SK-N-SH (cell line): ENCODE measurements at regions not wholly inside any gene's neighbourhood (a gene's known extent, or its start where the extent isn't known, plus 50 kb on each side); places are given as distances from the start of the nearest gene placed in this dataset.

Experiments
- CTCF ChIA-PET: fragments of 300-600, 350-600 bp; formaldehyde crosslinking; extraction: SDS; loops from one replicate; lab custom pipeline; 2021; lab: Yijun Ruan, JAX
- POLR2A ChIA-PET: fragments of 350-600 bp; sonication (Branson Sonifier 250); formaldehyde crosslinking; extraction: SDS; loops from one replicate; lab custom pipeline; 2020; ENCODE audit warnings: antibody characterized with exemption, inconsistent platforms; lab: Yijun Ruan, JAX
- DNase-seq: peaks from one replicate; pipeline ENCODE4 v3.0.0; 2012
- H2AFZ ChIP-seq: fragments of 200-600 bp; sonication (generic); 2 replicates; pipeline ENCODE4 v1.8.1; 2016; ENCODE audit warnings: antibody characterized with exemption, mild to moderate bottlenecking, low read depth
- H3F3A ChIP-seq: fragments of 200-600 bp; sonication (generic); replicated peaks from 2 replicates; pipeline ENCODE3; 2016; ENCODE audit warnings: antibody characterized with exemption, mild to moderate bottlenecking; ENCODE audit not compliant: insufficient read depth
- H3K27ac ChIP-seq, 2 experiments: fragments of 200-500 bp in 1 of 2; fragments of 200-600 bp in 1 of 2; sonication (Bioruptor generic) in 1 of 2; sonication (generic), shearing (Covaris generic) in 1 of 2; 2 replicates each; pipeline versions ENCODE4 v1.5.1 to v1.6.1; 2014 to 2016; ENCODE audit warnings: low read depth in 2 of 2, inconsistent platforms in 1 of 2, low read length in 1 of 2, mild to moderate bottlenecking in 1 of 2, mixed read lengths in 1 of 2
- H3K27me3 ChIP-seq: fragments of 200-600 bp; sonication (generic), shearing (Covaris generic); 2 replicates; pipeline ENCODE4 v1.6.1; 2016; ENCODE audit warnings: mixed run types; ENCODE audit not compliant: insufficient read depth
- H3K36me3 ChIP-seq, 2 experiments: fragments of 200-500 bp in 1 of 2; fragments of 200-600 bp in 1 of 2; sonication (Bioruptor generic) in 1 of 2; sonication (generic) in 1 of 2; replicated peaks in 1 of 2; 2 replicates each; pipeline versions ENCODE3 to v1.5.1; 2014 to 2016; ENCODE audit warnings: low read length in 1 of 2, mild to moderate bottlenecking in 1 of 2; ENCODE audit not compliant: insufficient read depth in 2 of 2, control insufficient read depth in 1 of 2
- H3K4me1 ChIP-seq, 2 experiments: fragments of 200-500 bp in 1 of 2; fragments of 200-600 bp in 1 of 2; sonication (Bioruptor generic) in 1 of 2; sonication (generic), shearing (Covaris generic) in 1 of 2; 2 replicates each; pipeline versions ENCODE4 v1.5.1 to v1.6.1; 2014 to 2016; ENCODE audit warnings: low read depth in 1 of 2, low read length in 1 of 2, mixed run types in 1 of 2; ENCODE audit not compliant: insufficient read depth in 2 of 2, control insufficient read depth in 1 of 2
- H3K4me2 ChIP-seq: fragments of 200-600 bp; sonication (generic), shearing (Covaris generic); 2 replicates; pipeline ENCODE4 v1.6.1; 2017; ENCODE audit warnings: mixed run types
- H3K4me3 ChIP-seq, 2 experiments: fragments of 200-500 bp in 1 of 2; fragments of 200-600 bp in 1 of 2; sonication (Bioruptor generic) in 1 of 2; sonication (generic), shearing (Covaris generic) in 1 of 2; 2 replicates each; pipeline versions ENCODE4 v1.5.1 to v1.8.1; 2014 to 2016; ENCODE audit warnings: low read depth in 2 of 2, inconsistent platforms in 1 of 2, low read length in 1 of 2, mild to moderate bottlenecking in 1 of 2, mixed read lengths in 1 of 2, moderate library complexity in 1 of 2
- H3K79me2 ChIP-seq: fragments of 200-600 bp; sonication (generic); 2 replicates; pipeline ENCODE4 v1.8.1; 2017; ENCODE audit warnings: mild to moderate bottlenecking; ENCODE audit not compliant: insufficient read depth
- H3K9ac ChIP-seq: fragments of 200-600 bp; sonication (generic); 2 replicates; pipeline ENCODE4 v1.6.1; 2017; ENCODE audit warnings: mixed run types
- H3K9me2 ChIP-seq: fragments of 200-600 bp; sonication (generic); 2 replicates; pipeline ENCODE4 v1.6.1; 2017; ENCODE audit warnings: mixed run types
- H3K9me3 ChIP-seq: fragments of 200-600 bp; sonication (generic); 2 replicates; pipeline ENCODE4 v1.6.1; 2017; ENCODE audit warnings: mixed run types, mild to moderate bottlenecking, moderate library complexity
- H4K20me1 ChIP-seq: fragments of 200-600 bp; sonication (generic); 2 replicates; pipeline ENCODE4 v1.6.1; 2017; ENCODE audit warnings: mild to moderate bottlenecking, mixed run types; ENCODE audit not compliant: insufficient read depth
- CHD2 ChIP-seq: fragments of 150-350 bp; IDR thresholded peaks from 2 replicates; pipeline ENCODE4 v1.6.1; 2018; ENCODE audit warnings: low read length; ENCODE audit not compliant: partially characterized antibody
- CTCF ChIP-seq: fragments of 200-600 bp; sonication (generic); IDR thresholded peaks from 2 replicates; pipeline ENCODE4 v1.6.1; 2017; ENCODE audit warnings: antibody characterized with exemption, mild to moderate bottlenecking, moderate library complexity
- FOSL2 ChIP-seq: IDR thresholded peaks from 2 replicates; pipeline ENCODE4 v1.4.0; 2012; ENCODE audit warnings: low read depth, mild to moderate bottlenecking, moderate library complexity, borderline replicate concordance
- FOXJ3 ChIP-seq: sonication (generic); formaldehyde crosslinking; IDR thresholded peaks from 2 replicates; pipeline ENCODE4 v1.5.1; 2020; ENCODE audit warnings: mild to moderate bottlenecking, missing genetic modification reagents
- FOXM1 ChIP-seq: IDR thresholded peaks from 2 replicates; pipeline ENCODE4 v1.4.0; 2012; ENCODE audit warnings: low read depth, mild to moderate bottlenecking
- GABPA ChIP-seq: IDR thresholded peaks from 2 replicates; pipeline ENCODE4 v1.4.0; 2012; ENCODE audit warnings: low read depth, mild to moderate bottlenecking
- GATA2 ChIP-seq: sonication (generic); formaldehyde crosslinking; IDR thresholded peaks from 2 replicates; pipeline ENCODE4 v1.5.0; 2020; ENCODE audit warnings: mild to moderate bottlenecking, missing genetic modification reagents
- JUND ChIP-seq: IDR thresholded peaks from 2 replicates; pipeline ENCODE4 v1.4.0; 2012
- MXI1 ChIP-seq: IDR thresholded peaks from 2 replicates; pipeline ENCODE4 v1.6.1; 2012; ENCODE audit warnings: mild to moderate bottlenecking, low read depth, low read length, improper control_type of control experiment
- NFIC ChIP-seq: IDR thresholded peaks from 2 replicates; pipeline ENCODE4 v1.4.0; 2012; ENCODE audit warnings: borderline replicate concordance
- NRF1 ChIP-seq: IDR thresholded peaks from 2 replicates; pipeline ENCODE4 v1.6.1; 2012; ENCODE audit warnings: low read depth, mild to moderate bottlenecking, low read length
- POLR2AphosphoS5 ChIP-seq: IDR thresholded peaks from 2 replicates; pipeline ENCODE4 v1.6.1; 2012; ENCODE audit warnings: low read depth, low read length
- RAD21 ChIP-seq: IDR thresholded peaks from 2 replicates; pipeline ENCODE4 v1.6.1; 2012; ENCODE audit warnings: mild to moderate bottlenecking, low read length
- TCF12 ChIP-seq: IDR thresholded peaks from 2 replicates; pipeline ENCODE4 v1.4.0; 2012
- TEAD4 ChIP-seq: IDR thresholded peaks from 2 replicates; pipeline ENCODE4 v1.4.0; 2012; ENCODE audit warnings: mild to moderate bottlenecking, borderline replicate concordance; ENCODE audit not compliant: insufficient read depth
- ZBTB33 ChIP-seq: IDR thresholded peaks from 2 replicates; pipeline ENCODE4 v1.4.0; 2012; ENCODE audit warnings: low read depth, borderline replicate concordance
- WGBS: methylation state at CpG from one replicate; pipeline ENCODE4 v1.1.6; 2017; ENCODE audit warnings: low lambda C conversion rate; 5-methylcytosine and 5-hydroxymethylcytosine counted together
- TF ChIP-seq, protein P1 (sequence below): IDR thresholded peaks from 2 replicates; pipeline ENCODE4 v1.6.1; 2012; ENCODE audit warnings: mild to moderate bottlenecking, low read depth, low read length, moderate library complexity

- no peaks in the 10 kb centered on the region for H3K36me3 ChIP-seq
- H3K27me3 ChIP-seq: no peaks in the 10 kb centered on the region
- no peak overlapping the region for H3K4me2 ChIP-seq
- TF ChIP-seq GABPA: no peak
- no peak for TF ChIP-seq MXI1
- no peak for TF ChIP-seq RAD21
- no peak for TF ChIP-seq FOXJ3 (CRISPR knock-in tag)
- no peak for TF ChIP-seq TEAD4
- no peak for TF ChIP-seq CHD2
- TF ChIP-seq, protein P1, sequence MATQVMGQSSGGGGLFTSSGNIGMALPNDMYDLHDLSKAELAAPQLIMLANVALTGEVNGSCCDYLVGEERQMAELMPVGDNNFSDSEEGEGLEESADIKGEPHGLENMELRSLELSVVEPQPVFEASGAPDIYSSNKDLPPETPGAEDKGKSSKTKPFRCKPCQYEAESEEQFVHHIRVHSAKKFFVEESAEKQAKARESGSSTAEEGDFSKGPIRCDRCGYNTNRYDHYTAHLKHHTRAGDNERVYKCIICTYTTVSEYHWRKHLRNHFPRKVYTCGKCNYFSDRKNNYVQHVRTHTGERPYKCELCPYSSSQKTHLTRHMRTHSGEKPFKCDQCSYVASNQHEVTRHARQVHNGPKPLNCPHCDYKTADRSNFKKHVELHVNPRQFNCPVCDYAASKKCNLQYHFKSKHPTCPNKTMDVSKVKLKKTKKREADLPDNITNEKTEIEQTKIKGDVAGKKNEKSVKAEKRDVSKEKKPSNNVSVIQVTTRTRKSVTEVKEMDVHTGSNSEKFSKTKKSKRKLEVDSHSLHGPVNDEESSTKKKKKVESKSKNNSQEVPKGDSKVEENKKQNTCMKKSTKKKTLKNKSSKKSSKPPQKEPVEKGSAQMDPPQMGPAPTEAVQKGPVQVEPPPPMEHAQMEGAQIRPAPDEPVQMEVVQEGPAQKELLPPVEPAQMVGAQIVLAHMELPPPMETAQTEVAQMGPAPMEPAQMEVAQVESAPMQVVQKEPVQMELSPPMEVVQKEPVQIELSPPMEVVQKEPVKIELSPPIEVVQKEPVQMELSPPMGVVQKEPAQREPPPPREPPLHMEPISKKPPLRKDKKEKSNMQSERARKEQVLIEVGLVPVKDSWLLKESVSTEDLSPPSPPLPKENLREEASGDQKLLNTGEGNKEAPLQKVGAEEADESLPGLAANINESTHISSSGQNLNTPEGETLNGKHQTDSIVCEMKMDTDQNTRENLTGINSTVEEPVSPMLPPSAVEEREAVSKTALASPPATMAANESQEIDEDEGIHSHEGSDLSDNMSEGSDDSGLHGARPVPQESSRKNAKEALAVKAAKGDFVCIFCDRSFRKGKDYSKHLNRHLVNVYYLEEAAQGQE: no peak
- no peak for TF ChIP-seq TCF12
- no peak for TF ChIP-seq NFIC
- H3K4me1 ChIP-seq: no peaks in the 10 kb centered on the region
- no peaks in the 10 kb centered on the region for H3K79me2 ChIP-seq
- H3K27ac ChIP-seq: no peak overlapping the region
- H3K9ac ChIP-seq: no peak overlapping the region
- 0% methylated on average over 2 of the region's 2 CpGs for WGBS
- H4K20me1 ChIP-seq: no peaks in the 10 kb centered on the region
- DNase-seq: no peak
- H3K4me3 ChIP-seq: no peak overlapping the region
- H3K9me2 ChIP-seq: no peaks in the 10 kb centered on the region
- H3K9me3 ChIP-seq: peaks cover 3% of the 10 kb centered on the region; the same call in 1 of the 2 replicates
- H3F3A ChIP-seq: no peaks in the 10 kb centered on the region
- no peak overlapping the region for H2AFZ ChIP-seq
- CTCF ChIA-PET: no interaction called here
- POLR2A ChIA-PET: no interaction called here
Measured at GRCh38 chr5:118243613-118244012, 744.7 kb downstream of the DTWD2 start.

GRCh38 chr5:118243068-118243467 is 745.3 kb downstream of the DTWD2 start:
- Histone ChIP-seq H3K4me2 (no peak overlapping the region), H3K9ac (no peak overlapping the region), H3K27ac (no peak overlapping the region), H3K27me3 (no peaks in the 10 kb centered on the region), H3K9me3 (0 out of 2 replicates have a peak, but pooled peaks cover 3% of the 10 kb centered on the region), H2AFZ (no peak overlapping the region), H3K79me2 (no peaks in the 10 kb centered on the region), H3K4me1 (no peaks in the 10 kb centered on the region), H3F3A (no peaks in the 10 kb centered on the region), H4K20me1 (no peaks in the 10 kb centered on the region), H3K36me3 (no peaks in the 10 kb centered on the region), H3K9me2 (no peaks in the 10 kb centered on the region), H3K4me3 (no peak overlapping the region)
- DNase-seq: no peak
- POLR2A ChIA-PET: no interaction called here
- CTCF ChIA-PET: no interaction called here
- TF ChIP-seq FOXM1 (no peak), JUND (no peak), GABPA (no peak), CTCF (no peak), FOSL2 (no peak), MXI1 (no peak), GATA2 (CRISPR knock-in tag) (no peak), ZBTB33 (no peak), POLR2AphosphoS5 (no peak), NRF1 (no peak)
- TF ChIP-seq, protein P1: no peak
